ENCODE measurements at regions not wholly inside any gene's neighbourhood (a gene's known extent, or its start where the extent isn't known, plus 50 kb on each side); places are given as distances from the start of the nearest gene placed in this dataset.
"Not testable (repeated sequence)": the region's sequence is repeated elsewhere in the genome, so short reads cannot be mapped to it uniquely, and the experiment has no call there.

DNA sequence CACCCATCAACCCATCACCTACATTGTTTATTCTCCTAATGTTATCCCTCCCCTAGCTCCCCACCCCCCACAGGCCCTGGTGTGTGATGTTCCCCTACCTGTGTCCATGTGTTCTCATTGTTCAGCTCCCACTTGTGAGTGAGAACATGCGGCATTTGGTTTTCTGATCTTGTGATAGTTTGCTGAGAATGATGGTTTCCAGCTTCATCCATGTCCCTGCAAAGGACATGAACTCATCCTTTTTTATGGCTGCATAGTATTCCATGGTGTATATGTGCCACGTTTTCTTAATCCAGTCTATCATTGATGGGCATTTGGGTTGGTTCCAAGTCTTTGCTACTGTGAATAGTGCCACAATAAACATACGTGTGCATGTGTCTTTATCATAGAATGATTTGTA lies 118.1 kb upstream of the IER5L start:
- not testable (repeated sequence) for DNase-seq

GRCh38 chr9:129291041-129291501 lies 113.0 kb upstream of the IER5L start:
- no peak for DNase-seq

- DNase-seq: no peak
These were observed 112.5 kb upstream of the IER5L start for GRCh38 chr9:129290606-129291005.

DNA sequence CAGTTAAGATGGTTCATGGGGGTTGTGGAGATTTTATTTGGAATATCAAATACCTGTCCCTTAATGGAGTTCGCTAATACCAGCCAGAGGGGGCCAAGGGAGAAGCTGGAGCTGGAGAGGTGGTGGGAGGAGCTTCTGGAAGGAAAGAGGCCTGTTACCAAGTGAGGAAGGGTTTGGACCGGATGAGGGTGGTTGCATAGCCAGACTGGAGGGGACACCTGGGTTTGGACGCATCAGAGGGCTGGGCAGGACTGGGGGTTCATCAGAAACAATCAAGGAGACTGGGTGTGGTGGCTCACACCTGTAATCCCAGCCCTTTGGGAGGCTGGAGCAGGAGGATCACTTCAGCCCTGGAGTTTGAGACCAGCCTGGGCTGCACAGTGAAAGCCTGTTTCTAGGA lies 111.8 kb upstream of the IER5L start:
- no peak for DNase-seq

DNA sequence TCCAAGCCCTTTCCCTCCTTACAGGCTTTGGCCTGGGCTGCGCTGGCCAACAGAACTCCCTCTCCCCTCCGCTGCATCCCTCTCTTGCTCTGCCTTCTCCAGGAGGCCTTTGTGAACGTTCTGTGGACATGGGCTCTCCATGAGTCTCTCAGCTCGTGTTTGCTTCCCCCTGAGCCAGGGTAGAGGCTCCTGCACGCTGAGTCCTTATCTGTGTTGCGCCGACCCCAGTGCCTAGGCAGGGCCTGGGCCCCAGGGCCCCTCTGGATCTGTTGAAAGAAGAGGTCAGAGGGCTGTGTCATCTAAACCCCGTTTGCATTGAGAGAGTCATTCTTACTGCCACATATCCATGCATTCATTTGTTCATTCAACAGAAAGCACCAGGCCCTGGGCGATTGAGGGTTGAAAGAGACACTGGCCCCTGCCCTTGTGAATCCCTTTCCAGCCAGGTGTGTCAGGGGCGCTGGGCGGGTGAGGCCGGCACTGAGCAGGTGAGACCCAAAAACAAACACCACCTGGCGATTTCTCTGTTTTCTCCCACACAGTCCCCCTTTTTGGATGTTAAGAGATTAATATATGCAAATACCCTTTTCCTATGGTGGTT lies 111.2 kb upstream of the IER5L start:
- DNase-seq: no peak

DNA sequence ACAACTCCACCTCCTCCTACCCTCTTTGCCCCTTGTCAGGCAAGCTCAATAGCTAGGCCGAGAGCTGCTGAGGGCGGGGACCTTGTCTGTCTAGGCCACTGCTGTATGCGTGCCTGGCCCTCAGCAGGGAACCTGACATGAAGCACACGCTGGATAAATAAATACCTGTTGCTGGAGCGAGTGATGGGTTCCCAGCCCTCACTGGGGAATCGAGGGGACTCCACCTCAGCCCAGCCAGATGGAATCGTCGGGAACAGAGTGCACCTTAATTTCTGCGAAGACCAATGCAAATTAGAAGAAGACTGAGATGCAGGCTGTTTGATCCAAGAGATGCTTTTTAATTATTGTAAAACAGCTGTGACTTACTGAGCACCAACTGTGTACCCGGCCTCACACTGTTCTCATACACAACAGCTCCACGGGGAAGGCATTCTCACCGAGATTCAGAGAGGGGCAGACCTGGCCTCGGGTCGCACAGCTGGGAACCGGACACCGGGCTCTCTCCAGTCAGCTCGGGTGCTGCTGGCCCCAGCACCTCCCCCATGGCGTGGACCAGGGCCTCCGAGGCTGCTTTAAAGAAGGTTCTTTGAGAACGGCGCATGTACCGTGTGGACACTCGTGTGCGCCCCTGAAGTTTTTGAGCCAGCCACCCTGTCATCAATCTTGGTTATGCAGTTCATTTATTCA lies 109.7 kb upstream of the IER5L start:
- peak; percentile 9 to 45 for DNase-seq

DNA sequence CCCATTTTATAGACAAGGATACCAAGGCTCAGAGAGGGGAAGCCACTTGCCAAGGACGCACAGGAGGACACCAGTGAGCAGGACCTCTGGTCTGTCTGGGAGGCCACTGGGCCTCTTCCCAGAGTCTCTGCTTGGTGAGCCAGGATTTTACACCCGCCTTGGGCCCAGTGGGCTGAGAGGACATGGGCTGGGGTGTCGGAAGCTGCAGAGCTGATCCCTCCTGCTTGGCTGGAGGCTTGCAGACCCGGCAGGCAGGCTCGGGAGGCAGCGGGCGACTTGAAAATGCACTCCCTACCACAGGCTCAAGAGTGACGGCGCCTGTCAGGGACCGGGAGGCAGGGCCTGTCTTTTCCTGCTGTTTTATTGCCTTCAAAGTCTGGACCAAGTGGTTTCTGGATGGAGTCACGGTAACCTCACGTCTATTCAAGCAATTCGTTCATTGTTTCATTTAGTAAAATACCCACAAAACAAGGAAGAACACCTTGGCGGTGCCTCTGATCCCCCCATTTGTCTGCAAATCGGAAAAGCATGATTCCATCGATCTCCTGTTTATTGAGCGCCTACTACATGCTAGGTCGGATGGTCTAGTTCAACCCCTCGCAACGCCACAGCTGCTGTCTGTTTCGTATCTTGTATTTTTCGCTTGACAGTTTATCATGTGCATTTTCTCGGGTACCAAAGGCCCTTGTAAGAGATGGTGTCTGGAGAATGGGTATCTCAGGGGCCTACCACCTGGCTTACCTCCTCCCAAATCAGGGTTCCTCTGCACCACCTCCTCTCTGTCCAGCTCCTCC lies 108.1 kb upstream of the IER5L start:
- no peak for DNase-seq

- no peak for DNase-seq
These were observed 107.3 kb upstream of the IER5L start for GRCh38 chr9:129285382-129285781.

GRCh38 chr9:129284607-129285291 lies 106.7 kb upstream of the IER5L start:
- DNase-seq: no peak

- DNase-seq: no peak
These were observed 105.9 kb upstream of the IER5L start for GRCh38 chr9:129283705-129284606.

DNA sequence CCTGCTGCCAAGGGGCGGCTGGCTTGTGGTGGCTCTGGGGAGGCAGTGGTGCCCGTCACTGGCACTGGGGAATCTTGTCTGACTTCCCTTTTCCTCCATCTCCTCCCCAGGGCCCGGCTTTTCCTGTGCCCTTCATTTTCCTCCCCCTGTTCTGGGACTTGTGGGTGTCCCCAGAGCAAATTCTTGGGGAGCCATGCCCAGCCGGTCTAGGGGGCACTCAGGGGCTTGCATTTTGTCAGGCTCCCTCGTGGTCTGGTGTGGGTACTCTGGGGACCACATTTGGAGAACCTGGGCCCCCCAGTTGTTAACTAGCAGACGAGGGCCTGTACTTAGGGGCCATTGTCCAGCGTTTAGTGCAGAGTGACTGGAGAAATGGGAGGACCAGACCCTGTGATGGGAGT lies 105.2 kb upstream of the IER5L start:
- no peak for DNase-seq

GRCh38 chr9:129282731-129283211 lies 104.7 kb upstream of the IER5L start:
- DNase-seq: no peak

DNA sequence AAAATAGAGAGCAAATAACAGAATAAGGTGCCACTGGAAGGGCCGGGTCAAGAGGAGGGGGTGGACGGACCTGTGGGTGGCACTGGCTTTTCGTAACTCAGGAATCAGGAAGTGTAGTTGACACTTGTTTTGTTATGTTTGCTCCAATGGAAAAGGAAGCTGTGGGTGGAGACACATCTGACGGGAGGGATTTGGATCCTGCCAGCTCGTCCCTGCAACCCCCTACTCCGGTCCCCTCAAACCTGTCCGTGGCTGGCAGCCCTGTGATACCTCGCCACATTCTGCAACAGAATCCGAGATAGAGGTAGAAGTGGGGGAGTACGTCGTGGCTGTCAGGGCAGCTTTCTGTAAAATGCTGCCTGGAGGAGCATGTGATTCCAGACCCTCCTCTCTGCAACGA lies 104.2 kb upstream of the IER5L start:
- no peak for DNase-seq

DNA sequence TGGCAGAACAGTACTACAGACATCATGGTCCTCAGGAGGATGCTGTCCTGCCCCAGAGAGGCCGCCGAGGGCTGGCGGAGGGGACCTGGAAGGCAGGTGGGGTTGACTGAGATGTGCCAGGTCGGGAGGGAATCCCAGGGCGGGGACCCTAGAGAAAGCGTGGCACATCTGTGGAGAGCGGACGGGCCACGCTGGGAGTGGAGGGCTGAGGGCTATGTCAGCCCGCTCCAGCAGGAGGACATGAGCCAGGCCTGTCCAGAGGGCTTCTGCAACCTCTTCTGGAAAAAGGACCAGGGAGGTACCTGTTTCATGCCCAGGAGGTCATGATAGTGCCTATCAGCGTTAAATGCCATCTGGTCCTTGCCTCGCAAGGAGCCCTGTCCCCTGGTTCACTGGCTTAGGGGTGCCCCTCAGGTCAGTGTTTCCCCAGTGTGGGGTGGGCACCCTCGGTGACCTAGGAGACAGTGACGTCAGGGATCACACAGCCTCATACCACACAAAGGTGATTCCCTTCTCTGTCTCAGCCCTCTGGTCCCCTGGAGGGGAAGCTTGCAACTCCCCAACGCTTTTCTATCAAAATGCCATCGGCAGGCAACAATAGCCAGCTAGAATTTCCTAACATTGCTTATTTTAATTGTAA lies 103.6 kb upstream of the IER5L start:
- no peak for DNase-seq

- DNase-seq: no peak
These were observed 102.7 kb upstream of the IER5L start for GRCh38 chr9:129280623-129281271.

DNA sequence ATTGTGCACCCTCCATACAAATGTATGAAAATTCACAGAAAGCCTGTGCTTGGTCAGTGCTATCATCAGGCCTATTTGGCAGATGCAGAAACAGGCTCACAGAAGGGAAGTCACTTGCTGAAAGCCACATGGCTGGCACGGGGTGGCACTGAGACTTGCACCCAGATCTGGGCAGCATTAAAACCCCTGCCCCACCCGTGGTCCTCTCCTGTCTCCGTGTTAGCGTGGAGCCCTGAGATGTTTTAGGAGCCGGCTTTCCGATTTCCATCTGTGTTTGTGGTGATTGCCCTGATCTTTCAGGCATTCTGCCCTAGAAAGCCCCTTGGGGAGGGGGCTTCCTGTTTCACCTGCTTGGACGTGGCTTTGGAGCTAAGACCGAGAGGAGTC lies 102.2 kb upstream of the IER5L start:
- DNase-seq: no peak

GRCh38 chr9:129278391-129279237 lies 100.6 kb upstream of the IER5L start:
- DNase-seq: peak; percentile 54 to 78

DNA sequence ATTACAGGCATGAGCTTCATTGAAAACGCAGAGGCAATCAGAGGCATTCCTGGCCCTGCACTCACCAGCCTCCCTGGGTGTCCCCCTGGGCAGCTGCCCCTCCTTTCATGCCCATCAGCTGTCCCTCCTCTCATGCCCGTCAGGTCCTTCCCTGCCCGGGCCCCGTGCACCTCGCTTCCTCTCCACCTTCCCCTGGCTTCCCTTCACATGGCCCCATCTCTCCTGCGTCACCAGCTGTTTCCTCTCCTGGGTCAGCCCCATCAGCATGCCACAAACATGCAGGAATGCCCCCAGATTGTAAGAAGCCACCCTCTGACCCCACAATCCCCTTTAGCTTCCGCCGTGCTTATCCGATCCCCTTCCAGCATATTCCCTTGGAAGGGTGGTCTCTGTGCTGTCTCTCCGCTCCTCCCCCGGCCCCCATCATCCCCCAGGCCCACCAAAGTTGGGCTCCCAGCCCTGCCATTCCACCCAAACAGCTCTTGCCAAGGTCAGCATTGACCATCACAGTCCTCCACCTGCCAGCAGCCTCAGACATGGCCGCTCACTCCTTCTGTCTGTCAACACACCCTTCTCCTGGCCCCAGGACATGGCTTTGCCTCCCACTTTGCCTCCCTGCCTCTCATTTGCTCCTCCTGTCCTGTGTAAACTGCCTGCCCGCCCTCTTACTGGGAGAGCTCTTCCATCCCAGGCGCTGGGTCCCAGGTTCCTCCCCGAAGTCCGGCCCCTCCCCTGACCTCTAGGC lies 98.6 kb upstream of the IER5L start:
- DNase-seq: no peak

- DNase-seq: no peak
These were observed 97.7 kb upstream of the IER5L start for GRCh38 chr9:129275626-129276247.
